GM23338 (cell line): ENCODE measurements at regions not wholly inside any gene's neighbourhood (a gene's known extent, or its start where the extent isn't known, plus 50 kb on each side); places are given as distances from the start of the nearest gene placed in this dataset.

Source experiments
- ATAC-seq: fragments of 200-7000 bp; cut with Tn5 transposase; 3 replicates; pipeline ENCODE4 v1.9.1; 2020
- DNase-seq: peaks from one replicate; pipeline ENCODE4 v3.0.0-alpha.2; 2015; ENCODE audit warnings: low spot score
- H2AFZ ChIP-seq: fragments of 200-600 bp; sonication (generic); 2 replicates; pipeline ENCODE4 v1.8.0; 2016; ENCODE audit warnings: antibody characterized with exemption, mild to moderate bottlenecking, moderate library complexity
- H3F3A ChIP-seq: fragments of 200-600 bp; sonication (generic); replicated peaks from 2 replicates; pipeline ENCODE4 v1.8.0; 2017; ENCODE audit warnings: antibody characterized with exemption, mixed run types, low read depth
- H3K27ac ChIP-seq: fragments of 200-600 bp; sonication (generic); 2 replicates; pipeline ENCODE4 v1.6.1; 2016; ENCODE audit warnings: low read depth
- H3K27me3 ChIP-seq: fragments of 200-600 bp; sonication (generic); 2 replicates; pipeline ENCODE4 v1.8.0; 2016; ENCODE audit warnings: mild to moderate bottlenecking, mixed run types, moderate library complexity; ENCODE audit not compliant: insufficient read depth
- H3K36me3 ChIP-seq: fragments of 200-600 bp; sonication (generic); 2 replicates; pipeline ENCODE4 v1.8.0; 2016; ENCODE audit warnings: mild to moderate bottlenecking; ENCODE audit not compliant: insufficient read depth
- H3K4me1 ChIP-seq: fragments of 200-600 bp; sonication (generic); 2 replicates; pipeline ENCODE4 v1.8.0; 2016; ENCODE audit warnings: mild to moderate bottlenecking, moderate library complexity; ENCODE audit not compliant: insufficient read depth
- H3K4me2 ChIP-seq: fragments of 200-600 bp; sonication (generic); 2 replicates; pipeline ENCODE4 v1.7.1; 2017; ENCODE audit warnings: mixed run types
- H3K4me3 ChIP-seq: fragments of 200-600 bp; sonication (generic); 2 replicates; pipeline ENCODE4 v1.6.1; 2016; ENCODE audit warnings: mixed run types
- H3K79me2 ChIP-seq: fragments of 200-600 bp; sonication (generic); replicated peaks from 2 replicates; pipeline ENCODE4 v1.8.0; 2017; ENCODE audit warnings: mild to moderate bottlenecking; ENCODE audit not compliant: insufficient read depth
- H3K9me2 ChIP-seq: fragments of 200-600 bp; sonication (generic); 2 replicates; pipeline ENCODE4 v1.8.0; 2017; ENCODE audit not compliant: insufficient read depth
- H4K20me1 ChIP-seq: fragments of 200-600 bp; sonication (generic); replicated peaks from 2 replicates; pipeline ENCODE4 v1.8.0; 2017; ENCODE audit warnings: mild to moderate bottlenecking; ENCODE audit not compliant: insufficient read depth
- H3K27ac Mint-ChIP-seq: 2 replicates; pipeline ENCODE4 v1.8.0; 2020; ENCODE audit warnings: inconsistent platforms, mild to moderate bottlenecking, moderate library complexity, mixed read lengths
- H3K27me3 Mint-ChIP-seq: 3 replicates; pipeline ENCODE4 v1.8.0; 2022; ENCODE audit warnings: low read depth, mild to moderate bottlenecking, moderate library complexity, mixed read lengths, inconsistent platforms; ENCODE audit not compliant: insufficient read depth, poor library complexity
- H3K36me3 Mint-ChIP-seq: 3 replicates; pipeline ENCODE4 v1.8.0; 2021; ENCODE audit warnings: low read depth, mild to moderate bottlenecking, inconsistent platforms, moderate library complexity, mixed read lengths
- H3K4me1 Mint-ChIP-seq: 3 replicates; pipeline ENCODE4 v1.8.0; 2020; ENCODE audit warnings: mild to moderate bottlenecking, inconsistent platforms, mixed read lengths
- H3K4me3 Mint-ChIP-seq: 3 replicates; pipeline ENCODE4 v1.8.0; 2021; ENCODE audit warnings: moderate library complexity, mild to moderate bottlenecking, inconsistent platforms, mixed read lengths
- H3K9me3 Mint-ChIP-seq: 3 replicates; pipeline ENCODE4 v1.8.0; 2020; ENCODE audit warnings: moderate library complexity, mild to moderate bottlenecking, inconsistent platforms, mixed read lengths
- CREB1 ChIP-seq: fragments of 250-450 bp; sonication (Bioruptor Pico); IDR thresholded peaks from 2 replicates; pipeline ENCODE4 v1.5.0; 2020; ENCODE audit warnings: low read depth, mild to moderate bottlenecking, moderate library complexity
- ETS1 ChIP-seq: IDR thresholded peaks from 2 replicates; pipeline ENCODE4 v1.6.1; 2016; ENCODE audit warnings: antibody characterized with exemption
- EZH2 ChIP-seq: fragments of 200-600 bp; sonication (generic); IDR thresholded peaks from one replicate; pipeline ENCODE4 v1.8.0; 2017; ENCODE audit warnings: antibody characterized with exemption, mild to moderate bottlenecking, low read depth; ENCODE audit not compliant: unreplicated experiment
- JUNB ChIP-seq: IDR thresholded peaks from one replicate; pipeline ENCODE4 v1.6.1; 2016; ENCODE audit warnings: antibody characterized with exemption; ENCODE audit not compliant: unreplicated experiment
- NANOG ChIP-seq: IDR thresholded peaks from 2 replicates; pipeline ENCODE4 v1.6.1; 2016; ENCODE audit warnings: antibody characterized with exemption, borderline replicate concordance
- POLR2AphosphoS5 ChIP-seq: IDR thresholded peaks from 2 replicates; pipeline ENCODE4 v1.6.1; 2016; ENCODE audit warnings: antibody characterized with exemption, low read depth
- REST ChIP-seq: IDR thresholded peaks from one replicate; pipeline ENCODE4 v1.6.1; 2018; ENCODE audit warnings: antibody characterized with exemption; ENCODE audit not compliant: unreplicated experiment
- STAT1 ChIP-seq: IDR thresholded peaks from one replicate; pipeline ENCODE4 v1.6.1; 2016; ENCODE audit warnings: antibody characterized with exemption; ENCODE audit not compliant: unreplicated experiment
- ZNF114 ChIP-seq: fragments of 250-450 bp; sonication (Bioruptor Pico); IDR thresholded peaks from 2 replicates; pipeline ENCODE4 v1.5.0; 2020; ENCODE audit warnings: mild to moderate bottlenecking, moderate library complexity
- ZNF331 ChIP-seq: fragments of 250-450 bp; sonication (Bioruptor Pico); IDR thresholded peaks from 2 replicates; pipeline ENCODE4 v1.5.0; 2020; ENCODE audit warnings: low read depth, mild to moderate bottlenecking, moderate library complexity
- TF ChIP-seq, protein P1 (sequence below): fragments of 250-450 bp; sonication (Bioruptor Pico); IDR thresholded peaks from 2 replicates; pipeline ENCODE4 v1.5.0; 2020; ENCODE audit warnings: mild to moderate bottlenecking, moderate library complexity
- TF ChIP-seq, protein P2 (sequence below), 2 experiments: fragments of 200-600 bp in 1 of 2; sonication (generic) in 1 of 2; conservative IDR thresholded peaks; 2 replicates each; pipeline versions ENCODE4 v1.5.1 to v1.6.1; 2016 to 2017; ENCODE audit warnings: antibody characterized with exemption in 2 of 2, low read depth in 2 of 2, mild to moderate bottlenecking in 2 of 2, moderate library complexity in 1 of 2

DNA sequence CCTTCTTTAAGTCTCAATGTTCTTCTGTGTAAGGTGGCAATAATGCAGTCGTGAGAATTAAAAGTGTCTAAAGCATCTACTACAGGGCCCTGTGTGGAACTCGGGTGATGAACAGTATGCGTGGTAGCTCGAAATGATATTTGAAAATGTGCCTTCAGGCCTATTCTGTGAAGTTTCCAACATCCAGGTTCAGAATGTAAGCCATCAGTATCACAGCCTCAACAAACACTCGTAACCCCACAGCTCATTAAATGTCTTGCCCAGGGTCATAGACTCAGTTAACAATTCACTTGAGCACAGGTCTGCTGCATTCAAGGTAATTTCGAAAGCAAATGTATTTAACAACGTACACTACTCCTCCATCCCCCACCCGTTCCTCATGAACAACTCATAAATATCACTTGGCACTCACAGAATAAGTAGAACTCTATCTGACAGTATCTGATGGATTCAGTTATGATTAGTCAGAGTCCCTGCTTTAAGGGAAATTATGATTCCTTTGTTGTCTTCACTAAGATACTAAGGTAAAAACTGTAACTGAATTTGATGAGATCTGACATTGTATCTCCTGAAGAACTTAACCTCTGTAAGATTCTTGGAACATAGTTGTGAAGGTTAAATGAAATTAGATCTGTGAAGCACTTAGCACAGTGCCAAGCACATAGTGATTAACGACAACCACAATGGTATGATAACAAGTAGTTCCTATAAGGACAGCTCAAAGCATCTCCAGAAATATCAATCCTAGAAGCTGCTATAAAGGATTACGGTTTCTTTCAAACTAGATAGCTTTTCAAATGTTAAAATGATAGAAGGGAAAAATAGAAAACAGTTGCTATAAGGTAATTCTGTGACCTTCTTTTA, 642.3 kb downstream of the TBL1XR1 start (continued):
- TF ChIP-seq EZH2: no peak
- TF ChIP-seq CREB1 (CRISPR knock-in tag): no peak
- no peak for TF ChIP-seq STAT1
- no peak for TF ChIP-seq POLR2AphosphoS5

GRCh38 chr3:176554264-176554663, 643.0 kb downstream of the TBL1XR1 start:
- Mint-ChIP-seq H3K36me3 (no peaks in the 10 kb centered on the region), H3K9me3 (no peaks in the 10 kb centered on the region), H3K4me3 (no peak overlapping the region), H3K27me3 (no peaks in the 10 kb centered on the region), H3K4me1 (no peaks in the 10 kb centered on the region), H3K27ac (no peak overlapping the region)
- no peaks in the 10 kb centered on the region for H4K20me1 ChIP-seq
- H3K4me3 ChIP-seq: no peak overlapping the region
- H3K9me2 ChIP-seq: no peaks in the 10 kb centered on the region
- no peaks in the 10 kb centered on the region for H3K36me3 ChIP-seq
- H3K4me1 ChIP-seq: no peaks in the 10 kb centered on the region
- H3K79me2 ChIP-seq: no peaks in the 10 kb centered on the region
- no peak overlapping the region for H3K27ac ChIP-seq
- ATAC-seq: no peak
- H3K4me2 ChIP-seq: no peak overlapping the region
- no peaks in the 10 kb centered on the region for H3K27me3 ChIP-seq
- DNase-seq: no peak
- no peaks in the 10 kb centered on the region for H3F3A ChIP-seq
- no peak overlapping the region for H2AFZ ChIP-seq
- no peak for TF ChIP-seq ETS1
- no peak for TF ChIP-seq JUNB
- TF ChIP-seq STAT1: no peak
- TF ChIP-seq, protein P1, sequence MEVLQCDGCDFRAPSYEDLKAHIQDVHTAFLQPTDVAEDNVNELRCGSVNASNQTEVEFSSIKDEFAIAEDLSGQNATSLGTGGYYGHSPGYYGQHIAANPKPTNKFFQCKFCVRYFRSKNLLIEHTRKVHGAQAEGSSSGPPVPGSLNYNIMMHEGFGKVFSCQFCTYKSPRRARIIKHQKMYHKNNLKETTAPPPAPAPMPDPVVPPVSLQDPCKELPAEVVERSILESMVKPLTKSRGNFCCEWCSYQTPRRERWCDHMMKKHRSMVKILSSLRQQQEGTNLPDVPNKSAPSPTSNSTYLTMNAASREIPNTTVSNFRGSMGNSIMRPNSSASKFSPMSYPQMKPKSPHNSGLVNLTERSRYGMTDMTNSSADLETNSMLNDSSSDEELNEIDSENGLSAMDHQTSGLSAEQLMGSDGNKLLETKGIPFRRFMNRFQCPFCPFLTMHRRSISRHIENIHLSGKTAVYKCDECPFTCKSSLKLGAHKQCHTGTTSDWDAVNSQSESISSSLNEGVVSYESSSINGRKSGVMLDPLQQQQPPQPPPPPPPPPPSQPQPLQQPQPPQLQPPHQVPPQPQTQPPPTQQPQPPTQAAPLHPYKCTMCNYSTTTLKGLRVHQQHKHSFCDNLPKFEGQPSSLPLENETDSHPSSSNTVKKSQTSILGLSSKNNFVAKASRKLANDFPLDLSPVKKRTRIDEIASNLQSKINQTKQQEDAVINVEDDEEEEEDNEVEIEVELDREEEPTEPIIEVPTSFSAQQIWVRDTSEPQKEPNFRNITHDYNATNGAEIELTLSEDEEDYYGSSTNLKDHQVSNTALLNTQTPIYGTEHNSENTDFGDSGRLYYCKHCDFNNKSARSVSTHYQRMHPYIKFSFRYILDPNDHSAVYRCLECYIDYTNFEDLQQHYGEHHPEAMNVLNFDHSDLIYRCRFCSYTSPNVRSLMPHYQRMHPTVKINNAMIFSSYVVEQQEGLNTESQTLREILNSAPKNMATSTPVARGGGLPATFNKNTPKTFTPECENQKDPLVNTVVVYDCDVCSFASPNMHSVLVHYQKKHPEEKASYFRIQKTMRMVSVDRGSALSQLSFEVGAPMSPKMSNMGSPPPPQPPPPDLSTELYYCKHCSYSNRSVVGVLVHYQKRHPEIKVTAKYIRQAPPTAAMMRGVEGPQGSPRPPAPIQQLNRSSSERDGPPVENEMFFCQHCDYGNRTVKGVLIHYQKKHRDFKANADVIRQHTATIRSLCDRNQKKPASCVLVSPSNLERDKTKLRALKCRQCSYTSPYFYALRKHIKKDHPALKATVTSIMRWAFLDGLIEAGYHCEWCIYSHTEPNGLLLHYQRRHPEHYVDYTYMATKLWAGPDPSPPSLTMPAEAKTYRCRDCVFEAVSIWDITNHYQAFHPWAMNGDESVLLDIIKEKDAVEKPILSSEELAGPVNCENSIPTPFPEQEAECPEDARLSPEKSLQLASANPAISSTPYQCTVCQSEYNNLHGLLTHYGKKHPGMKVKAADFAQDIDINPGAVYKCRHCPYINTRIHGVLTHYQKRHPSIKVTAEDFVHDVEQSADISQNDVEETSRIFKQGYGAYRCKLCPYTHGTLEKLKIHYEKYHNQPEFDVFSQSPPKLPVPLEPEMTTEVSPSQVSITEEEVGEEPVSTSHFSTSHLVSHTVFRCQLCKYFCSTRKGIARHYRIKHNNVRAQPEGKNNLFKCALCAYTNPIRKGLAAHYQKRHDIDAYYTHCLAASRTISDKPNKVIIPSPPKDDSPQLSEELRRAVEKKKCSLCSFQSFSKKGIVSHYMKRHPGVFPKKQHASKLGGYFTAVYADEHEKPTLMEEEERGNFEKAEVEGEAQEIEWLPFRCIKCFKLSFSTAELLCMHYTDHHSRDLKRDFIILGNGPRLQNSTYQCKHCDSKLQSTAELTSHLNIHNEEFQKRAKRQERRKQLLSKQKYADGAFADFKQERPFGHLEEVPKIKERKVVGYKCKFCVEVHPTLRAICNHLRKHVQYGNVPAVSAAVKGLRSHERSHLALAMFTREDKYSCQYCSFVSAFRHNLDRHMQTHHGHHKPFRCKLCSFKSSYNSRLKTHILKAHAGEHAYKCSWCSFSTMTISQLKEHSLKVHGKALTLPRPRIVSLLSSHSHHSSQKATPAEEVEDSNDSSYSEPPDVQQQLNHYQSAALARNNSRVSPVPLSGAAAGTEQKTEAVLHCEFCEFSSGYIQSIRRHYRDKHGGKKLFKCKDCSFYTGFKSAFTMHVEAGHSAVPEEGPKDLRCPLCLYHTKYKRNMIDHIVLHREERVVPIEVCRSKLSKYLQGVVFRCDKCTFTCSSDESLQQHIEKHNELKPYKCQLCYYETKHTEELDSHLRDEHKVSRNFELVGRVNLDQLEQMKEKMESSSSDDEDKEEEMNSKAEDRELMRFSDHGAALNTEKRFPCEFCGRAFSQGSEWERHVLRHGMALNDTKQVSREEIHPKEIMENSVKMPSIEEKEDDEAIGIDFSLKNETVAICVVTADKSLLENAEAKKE (CRISPR knock-in tag): no peak
- no peak for TF ChIP-seq REST
- no peak for TF ChIP-seq ZNF331 (CRISPR knock-in tag)
- TF ChIP-seq ZNF114 (CRISPR knock-in tag): no peak
- TF ChIP-seq NANOG: no peak
- no peak for TF ChIP-seq POLR2AphosphoS5
- TF ChIP-seq EZH2: no peak
- TF ChIP-seq, protein P2, sequence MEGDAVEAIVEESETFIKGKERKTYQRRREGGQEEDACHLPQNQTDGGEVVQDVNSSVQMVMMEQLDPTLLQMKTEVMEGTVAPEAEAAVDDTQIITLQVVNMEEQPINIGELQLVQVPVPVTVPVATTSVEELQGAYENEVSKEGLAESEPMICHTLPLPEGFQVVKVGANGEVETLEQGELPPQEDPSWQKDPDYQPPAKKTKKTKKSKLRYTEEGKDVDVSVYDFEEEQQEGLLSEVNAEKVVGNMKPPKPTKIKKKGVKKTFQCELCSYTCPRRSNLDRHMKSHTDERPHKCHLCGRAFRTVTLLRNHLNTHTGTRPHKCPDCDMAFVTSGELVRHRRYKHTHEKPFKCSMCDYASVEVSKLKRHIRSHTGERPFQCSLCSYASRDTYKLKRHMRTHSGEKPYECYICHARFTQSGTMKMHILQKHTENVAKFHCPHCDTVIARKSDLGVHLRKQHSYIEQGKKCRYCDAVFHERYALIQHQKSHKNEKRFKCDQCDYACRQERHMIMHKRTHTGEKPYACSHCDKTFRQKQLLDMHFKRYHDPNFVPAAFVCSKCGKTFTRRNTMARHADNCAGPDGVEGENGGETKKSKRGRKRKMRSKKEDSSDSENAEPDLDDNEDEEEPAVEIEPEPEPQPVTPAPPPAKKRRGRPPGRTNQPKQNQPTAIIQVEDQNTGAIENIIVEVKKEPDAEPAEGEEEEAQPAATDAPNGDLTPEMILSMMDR (conservative IDR thresholded peaks at IDR 0.05; ENCODE audit: low read depth in 2 of 2): no peak
- no peak for TF ChIP-seq CREB1 (CRISPR knock-in tag)
